ENCODE measurements at regions not wholly inside any gene's neighbourhood (a gene's known extent, or its start where the extent isn't known, plus 50 kb on each side); places are given as distances from the start of the nearest gene placed in this dataset.

DNA sequence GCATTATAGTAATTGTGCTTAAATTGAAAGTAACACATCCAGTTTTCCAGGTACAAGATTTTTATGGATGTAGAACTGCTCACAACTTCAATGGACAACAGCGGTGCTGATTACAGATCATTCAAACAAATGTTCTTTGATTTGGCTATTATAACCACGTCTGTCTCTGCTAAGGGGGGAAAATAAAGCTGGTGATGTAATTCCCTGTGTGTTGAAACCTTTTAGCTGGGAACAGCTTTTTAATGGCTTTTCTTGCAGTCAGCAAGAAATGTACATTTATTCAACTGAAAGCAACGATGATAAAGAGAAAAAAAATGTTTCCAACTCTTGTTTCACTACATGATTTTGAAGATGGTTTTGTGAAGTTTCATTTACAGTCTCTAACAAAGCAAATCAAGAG, 431.9 kb upstream of the AGTR1 start:
- DNase-seq: no peak
- Histone ChIP-seq H3K4me1 (ENCODE audit: control insufficient read depth, insufficient read depth, low read length) (no peaks in the 10 kb centered on the region), H3K27ac (ENCODE audit: low read length) (no peak overlapping the region), H3K27me3 (ENCODE audit: control insufficient read depth, insufficient read depth, low read length) (no peaks in the 10 kb centered on the region), H3K9me3 (replicated peaks; ENCODE audit: control insufficient read depth, low read depth, low read length) (peaks cover 2% of the 10 kb centered on the region), H3K4me3 (ENCODE audit: low read length) (no peak overlapping the region), H3K36me3 (ENCODE audit: control insufficient read depth, insufficient read depth, low read length) (no peaks in the 10 kb centered on the region)
- no CpG with 5 or more reads among the region's 3 CpGs for WGBS (ENCODE audit: insufficient coverage)

GRCh38 chr3:148266341-148266740, 431.4 kb upstream of the AGTR1 start:
- Histone ChIP-seq H3K4me3 (ENCODE audit: low read length) (no peak overlapping the region), H3K4me1 (ENCODE audit: control insufficient read depth, insufficient read depth, low read length) (no peaks in the 10 kb centered on the region), H3K27ac (ENCODE audit: low read length) (no peak overlapping the region), H3K27me3 (ENCODE audit: control insufficient read depth, insufficient read depth, low read length) (no peaks in the 10 kb centered on the region), H3K36me3 (ENCODE audit: control insufficient read depth, insufficient read depth, low read length) (no peaks in the 10 kb centered on the region), H3K9me3 (replicated peaks; ENCODE audit: control insufficient read depth, low read depth, low read length) (peaks cover 2% of the 10 kb centered on the region)
- no peak for DNase-seq
- no CpG with 5 or more reads among the region's 2 CpGs for WGBS (ENCODE audit: insufficient coverage)

GRCh38 chr3:148269816-148270215, 427.9 kb upstream of the AGTR1 start:
- Histone ChIP-seq H3K27ac (ENCODE audit: low read length) (no peak overlapping the region), H3K9me3 (replicated peaks; ENCODE audit: control insufficient read depth, low read depth, low read length) (peaks cover 2% of the 10 kb centered on the region), H3K36me3 (ENCODE audit: control insufficient read depth, insufficient read depth, low read length) (no peaks in the 10 kb centered on the region), H3K4me1 (ENCODE audit: control insufficient read depth, insufficient read depth, low read length) (no peaks in the 10 kb centered on the region), H3K27me3 (ENCODE audit: control insufficient read depth, insufficient read depth, low read length) (no peaks in the 10 kb centered on the region), H3K4me3 (ENCODE audit: low read length) (no peak overlapping the region)
- DNase-seq: peak; percentile 25

DNA sequence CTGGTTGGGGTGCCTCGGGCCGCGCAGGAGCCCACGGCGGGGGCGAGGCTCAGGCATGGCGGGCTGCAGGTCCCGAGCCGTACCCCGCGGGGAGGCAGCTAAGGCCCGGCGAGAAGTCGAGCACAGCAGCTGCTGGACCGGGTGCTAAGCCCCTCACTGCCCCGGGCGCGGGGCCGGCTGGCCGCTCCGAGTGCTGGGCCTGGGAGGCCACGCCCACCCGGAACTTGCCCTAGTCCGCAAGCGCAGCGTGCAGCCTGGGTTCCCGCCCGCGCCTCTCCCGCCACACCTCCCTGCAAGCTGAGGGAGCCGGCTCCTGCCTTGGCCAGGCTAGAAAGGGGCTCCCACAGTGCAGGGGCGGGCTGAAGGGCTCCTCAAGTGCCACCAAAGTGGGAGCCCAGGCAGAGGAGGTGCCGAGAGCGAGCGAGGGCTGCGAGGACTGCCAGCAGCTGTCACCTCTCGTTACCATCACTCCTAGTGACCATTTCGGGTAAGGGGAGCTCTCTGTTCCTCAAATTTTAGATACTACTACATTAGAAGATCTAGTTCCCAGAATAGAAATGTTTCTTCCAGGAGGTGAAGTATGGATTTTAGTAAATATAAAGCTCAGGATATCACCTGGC, 417.0 kb upstream of the AGTR1 start:
- H3K4me1 ChIP-seq (ENCODE audit: control insufficient read depth, insufficient read depth, low read length): no peaks in the 10 kb centered on the region
- H3K36me3 ChIP-seq (ENCODE audit: control insufficient read depth, insufficient read depth, low read length): no peaks in the 10 kb centered on the region
- H3K9me3 ChIP-seq (replicated peaks; ENCODE audit: control insufficient read depth, low read depth, low read length): no peaks in the 10 kb centered on the region
- DNase-seq: no peak
- no peak overlapping the region for H3K4me3 ChIP-seq (ENCODE audit: low read length)
- no peak overlapping the region for H3K27ac ChIP-seq (ENCODE audit: low read length)
- H3K27me3 ChIP-seq (ENCODE audit: control insufficient read depth, insufficient read depth, low read length): no peaks in the 10 kb centered on the region
- WGBS (ENCODE audit: insufficient coverage): 95% methylated on average over 32 of the region's 38 CpGs

- Histone ChIP-seq H3K4me1 (ENCODE audit: control insufficient read depth, insufficient read depth, low read length) (no peaks in the 10 kb centered on the region), H3K36me3 (ENCODE audit: control insufficient read depth, insufficient read depth, low read length) (no peaks in the 10 kb centered on the region), H3K9me3 (replicated peaks; ENCODE audit: control insufficient read depth, low read depth, low read length) (no peaks in the 10 kb centered on the region), H3K27me3 (ENCODE audit: control insufficient read depth, insufficient read depth, low read length) (no peaks in the 10 kb centered on the region), H3K27ac (ENCODE audit: low read length) (no peak overlapping the region), H3K4me3 (ENCODE audit: low read length) (no peak overlapping the region)
- WGBS (ENCODE audit: insufficient coverage): no CpG with 5 or more reads among the region's 6 CpGs
- DNase-seq: no peak
Measured at GRCh38 chr3:148289159-148289558, 408.5 kb upstream of the AGTR1 start.

- no peaks in the 10 kb centered on the region for H3K36me3 ChIP-seq (ENCODE audit: control insufficient read depth, insufficient read depth, low read length)
- H3K4me3 ChIP-seq (ENCODE audit: low read length): no peak overlapping the region
- H3K4me1 ChIP-seq (ENCODE audit: control insufficient read depth, insufficient read depth, low read length): no peaks in the 10 kb centered on the region
- DNase-seq: no peak
- no peaks in the 10 kb centered on the region for H3K27me3 ChIP-seq (ENCODE audit: control insufficient read depth, insufficient read depth, low read length)
- no peaks in the 10 kb centered on the region for H3K9me3 ChIP-seq (replicated peaks; ENCODE audit: control insufficient read depth, low read depth, low read length)
- H3K27ac ChIP-seq (ENCODE audit: low read length): no peak overlapping the region
Measured at GRCh38 chr3:148297013-148297412, 400.7 kb upstream of the AGTR1 start.

GRCh38 chr3:148307443-148307843, 390.3 kb upstream of the AGTR1 start:
- H3K27ac ChIP-seq (ENCODE audit: low read length): no peak overlapping the region
- no peak overlapping the region for H3K4me3 ChIP-seq (ENCODE audit: low read length)
- no peaks in the 10 kb centered on the region for H3K4me1 ChIP-seq (ENCODE audit: control insufficient read depth, insufficient read depth, low read length)
- WGBS (ENCODE audit: insufficient coverage): no CpG with 5 or more reads among the region's 2 CpGs
- no peak for DNase-seq
- H3K36me3 ChIP-seq (ENCODE audit: control insufficient read depth, insufficient read depth, low read length): no peaks in the 10 kb centered on the region
- no peaks in the 10 kb centered on the region for H3K9me3 ChIP-seq (replicated peaks; ENCODE audit: control insufficient read depth, low read depth, low read length)
- no peaks in the 10 kb centered on the region for H3K27me3 ChIP-seq (ENCODE audit: control insufficient read depth, insufficient read depth, low read length)

DNA sequence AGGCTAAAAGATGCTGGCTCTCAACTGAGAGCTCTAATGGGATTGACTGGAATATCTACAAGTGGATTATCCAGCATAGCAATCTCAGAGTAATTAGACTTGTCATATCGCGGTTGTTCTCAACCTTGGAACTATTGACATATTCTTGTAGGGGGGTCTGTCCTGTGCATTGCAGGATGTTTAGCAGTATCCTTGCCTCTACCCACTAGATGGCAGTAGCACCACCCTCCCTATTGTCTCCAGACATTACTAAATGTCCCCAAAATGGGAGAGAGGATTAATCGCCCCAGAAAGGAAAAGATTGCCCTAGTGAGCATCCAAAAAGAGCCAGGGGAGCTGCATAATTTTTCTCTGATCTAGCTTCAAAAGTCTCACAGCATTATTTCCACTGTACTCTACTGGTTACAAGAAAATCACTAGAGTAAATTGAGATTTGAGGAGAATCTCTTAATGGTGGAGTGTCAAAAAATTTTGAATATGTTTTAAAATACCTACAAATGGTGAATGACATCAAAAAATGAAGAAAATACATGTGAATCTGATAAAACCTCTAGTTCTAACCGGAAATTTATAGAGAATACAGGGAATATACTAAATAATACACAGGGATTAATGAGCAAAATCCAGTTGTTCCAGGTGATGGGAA, 388.2 kb upstream of the AGTR1 start:
- peak; percentile 36 for DNase-seq
- no peak overlapping the region for H3K4me3 ChIP-seq (ENCODE audit: low read length)
- H3K4me1 ChIP-seq (ENCODE audit: control insufficient read depth, insufficient read depth, low read length): no peaks in the 10 kb centered on the region
- H3K9me3 ChIP-seq (replicated peaks; ENCODE audit: control insufficient read depth, low read depth, low read length): no peaks in the 10 kb centered on the region
- no peaks in the 10 kb centered on the region for H3K27me3 ChIP-seq (ENCODE audit: control insufficient read depth, insufficient read depth, low read length)
- no CpG with 5 or more reads among the region's 4 CpGs for WGBS (ENCODE audit: insufficient coverage)
- no peaks in the 10 kb centered on the region for H3K36me3 ChIP-seq (ENCODE audit: control insufficient read depth, insufficient read depth, low read length)
- no peak overlapping the region for H3K27ac ChIP-seq (ENCODE audit: low read length)

DNA sequence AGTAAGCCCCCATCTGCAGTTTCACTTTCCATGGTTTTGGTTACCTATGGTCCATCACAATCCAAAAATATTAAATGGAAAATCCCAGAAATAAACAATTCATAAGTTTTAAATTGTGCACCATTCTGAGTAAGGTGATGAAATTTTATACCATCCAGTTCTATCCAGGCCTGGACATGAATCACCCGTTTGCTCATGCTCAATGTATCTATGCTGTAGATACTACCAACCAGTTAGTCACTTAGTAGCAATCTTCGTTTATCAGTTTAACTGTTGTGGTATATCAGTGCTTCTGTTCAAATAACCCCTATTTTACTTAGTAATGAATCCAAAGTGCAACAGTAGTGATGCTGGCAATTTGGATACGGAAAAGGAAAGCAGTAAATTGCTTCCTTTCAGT, 381.9 kb upstream of the AGTR1 start:
- Histone ChIP-seq H3K27me3 (ENCODE audit: control insufficient read depth, insufficient read depth, low read length) (no peaks in the 10 kb centered on the region), H3K36me3 (ENCODE audit: control insufficient read depth, insufficient read depth, low read length) (no peaks in the 10 kb centered on the region), H3K4me1 (ENCODE audit: control insufficient read depth, insufficient read depth, low read length) (no peaks in the 10 kb centered on the region), H3K4me3 (ENCODE audit: low read length) (no peak overlapping the region), H3K9me3 (replicated peaks; ENCODE audit: control insufficient read depth, low read depth, low read length) (no peaks in the 10 kb centered on the region), H3K27ac (ENCODE audit: low read length) (no peak overlapping the region)
- no CpG with 5 or more reads among the region's 3 CpGs for WGBS (ENCODE audit: insufficient coverage)
- no peak for DNase-seq

DNA sequence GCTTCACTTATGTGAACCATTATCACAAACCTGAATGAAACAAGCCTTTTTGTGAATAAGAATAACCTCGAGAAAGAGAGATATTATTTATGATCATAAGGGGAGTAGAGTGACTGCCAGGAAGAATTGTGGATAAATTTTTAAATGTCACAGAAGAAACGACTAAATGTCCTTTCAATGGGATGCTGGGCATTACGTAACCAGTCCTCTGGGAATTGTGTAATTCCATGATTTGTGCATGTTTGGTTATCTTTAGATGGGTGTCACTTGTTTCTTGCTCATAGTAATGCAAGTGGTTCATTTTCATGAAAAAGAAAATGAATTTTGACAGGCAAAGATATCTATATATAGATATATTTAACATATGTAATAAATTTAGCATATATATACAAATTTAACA, 379.5 kb upstream of the AGTR1 start:
- H3K9me3 ChIP-seq (replicated peaks; ENCODE audit: control insufficient read depth, low read depth, low read length): no peaks in the 10 kb centered on the region
- H3K36me3 ChIP-seq (ENCODE audit: control insufficient read depth, insufficient read depth, low read length): no peaks in the 10 kb centered on the region
- H3K27ac ChIP-seq (ENCODE audit: low read length): no peak overlapping the region
- WGBS (ENCODE audit: insufficient coverage): 44% methylated on average over 1 of the region's 3 CpGs
- no peak for DNase-seq
- H3K27me3 ChIP-seq (ENCODE audit: control insufficient read depth, insufficient read depth, low read length): no peaks in the 10 kb centered on the region
- no peaks in the 10 kb centered on the region for H3K4me1 ChIP-seq (ENCODE audit: control insufficient read depth, insufficient read depth, low read length)
- no peak overlapping the region for H3K4me3 ChIP-seq (ENCODE audit: low read length)
